HFFc6 (cell line): ENCODE measurements at regions not wholly inside any gene's neighbourhood (a gene's known extent, or its start where the extent isn't known, plus 50 kb on each side); places are given as distances from the start of the nearest gene placed in this dataset.

Source experiments
- DNase-seq: peaks from one replicate; pipeline ENCODE4 v3.0.0-alpha.2; 2018
- H3K27ac Mint-ChIP-seq: 2 replicates; pipeline ENCODE4 v1.8.0; 2020; ENCODE audit warnings: mild to moderate bottlenecking, mixed read lengths
- H3K27me3 Mint-ChIP-seq: 2 replicates; pipeline ENCODE4 v1.8.0; 2021; ENCODE audit warnings: mild to moderate bottlenecking, moderate library complexity, mixed read lengths; ENCODE audit not compliant: insufficient read depth
- H3K36me3 Mint-ChIP-seq: 2 replicates; pipeline ENCODE4 v1.8.0; 2021; ENCODE audit warnings: low read depth, mixed read lengths
- H3K4me1 Mint-ChIP-seq: 2 replicates; pipeline ENCODE4 v1.8.0; 2020; ENCODE audit warnings: low read depth, mixed read lengths
- H3K4me3 Mint-ChIP-seq: 2 replicates; pipeline ENCODE4 v1.8.0; 2020; ENCODE audit warnings: mild to moderate bottlenecking, moderate library complexity, mixed read lengths
- H3K9me3 Mint-ChIP-seq: 2 replicates; pipeline ENCODE4 v1.8.0; 2020; ENCODE audit warnings: mild to moderate bottlenecking, mixed read lengths
- TF ChIP-seq, protein P1 (sequence below): fragments of 200-600 bp; sonication (generic); IDR thresholded peaks from 2 replicates; pipeline ENCODE4 v1.5.0; 2021; ENCODE audit warnings: antibody characterized with exemption, mild to moderate bottlenecking

DNA sequence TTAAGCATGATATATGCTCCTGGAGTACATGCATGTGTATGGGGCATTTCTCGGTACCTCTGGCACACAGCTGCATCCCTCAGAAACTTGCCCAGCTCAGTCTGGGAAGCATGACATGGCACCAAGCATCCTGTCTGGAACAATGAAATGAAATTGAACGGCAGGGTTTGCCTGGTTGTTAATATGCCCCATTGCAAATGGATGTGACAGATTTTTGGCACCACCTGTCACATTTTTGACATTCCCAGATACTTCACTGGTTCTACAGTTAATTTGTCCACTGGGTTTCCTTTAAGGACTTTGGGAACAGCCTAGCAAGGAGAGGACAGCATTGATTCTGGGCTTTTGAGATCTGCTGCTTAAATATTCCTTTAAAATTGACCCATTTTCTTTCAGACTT, 305.8 kb downstream of the TSN start:
- Mint-ChIP-seq H3K4me3 (no peak overlapping the region), H3K4me1 (peaks cover 26% of the 10 kb centered on the region), H3K27me3 (peaks cover 3% of the 10 kb centered on the region; the same call in 1 of the 2 replicates), H3K9me3 (no peaks in the 10 kb centered on the region), H3K36me3 (no peaks in the 10 kb centered on the region), H3K27ac (no peak overlapping the region)
- DNase-seq: no peak
- TF ChIP-seq, protein P1, sequence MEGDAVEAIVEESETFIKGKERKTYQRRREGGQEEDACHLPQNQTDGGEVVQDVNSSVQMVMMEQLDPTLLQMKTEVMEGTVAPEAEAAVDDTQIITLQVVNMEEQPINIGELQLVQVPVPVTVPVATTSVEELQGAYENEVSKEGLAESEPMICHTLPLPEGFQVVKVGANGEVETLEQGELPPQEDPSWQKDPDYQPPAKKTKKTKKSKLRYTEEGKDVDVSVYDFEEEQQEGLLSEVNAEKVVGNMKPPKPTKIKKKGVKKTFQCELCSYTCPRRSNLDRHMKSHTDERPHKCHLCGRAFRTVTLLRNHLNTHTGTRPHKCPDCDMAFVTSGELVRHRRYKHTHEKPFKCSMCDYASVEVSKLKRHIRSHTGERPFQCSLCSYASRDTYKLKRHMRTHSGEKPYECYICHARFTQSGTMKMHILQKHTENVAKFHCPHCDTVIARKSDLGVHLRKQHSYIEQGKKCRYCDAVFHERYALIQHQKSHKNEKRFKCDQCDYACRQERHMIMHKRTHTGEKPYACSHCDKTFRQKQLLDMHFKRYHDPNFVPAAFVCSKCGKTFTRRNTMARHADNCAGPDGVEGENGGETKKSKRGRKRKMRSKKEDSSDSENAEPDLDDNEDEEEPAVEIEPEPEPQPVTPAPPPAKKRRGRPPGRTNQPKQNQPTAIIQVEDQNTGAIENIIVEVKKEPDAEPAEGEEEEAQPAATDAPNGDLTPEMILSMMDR: no peak

DNA sequence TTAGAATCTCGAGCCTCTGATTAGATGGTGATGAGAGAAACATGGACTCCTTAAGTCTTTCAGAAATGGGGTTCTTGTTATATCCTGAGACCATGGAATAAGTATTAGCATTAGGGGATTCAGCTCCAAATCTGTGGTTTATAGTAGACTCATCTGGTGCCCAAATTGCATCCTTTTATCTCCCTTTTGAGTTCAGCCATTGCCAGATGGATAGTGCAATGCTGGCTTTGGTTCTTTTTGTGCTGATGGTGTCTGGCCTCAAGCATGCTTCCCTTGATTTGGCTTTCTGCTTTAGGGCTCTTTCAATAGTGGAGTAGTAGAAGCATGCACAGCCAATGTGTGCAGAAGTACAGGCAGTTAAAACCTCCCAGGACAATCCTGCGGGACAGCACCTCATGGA, 306.4 kb downstream of the TSN start:
- no peaks in the 10 kb centered on the region for H3K9me3 Mint-ChIP-seq
- H3K27me3 Mint-ChIP-seq: peaks cover 5% of the 10 kb centered on the region; the same call in 1 of the 2 replicates
- no peaks in the 10 kb centered on the region for H3K36me3 Mint-ChIP-seq
- no peak overlapping the region for H3K27ac Mint-ChIP-seq
- TF ChIP-seq, protein P1: no peak
- peaks cover 26% of the 10 kb centered on the region for H3K4me1 Mint-ChIP-seq
- no peak for DNase-seq
- H3K4me3 Mint-ChIP-seq: no peak overlapping the region

DNA sequence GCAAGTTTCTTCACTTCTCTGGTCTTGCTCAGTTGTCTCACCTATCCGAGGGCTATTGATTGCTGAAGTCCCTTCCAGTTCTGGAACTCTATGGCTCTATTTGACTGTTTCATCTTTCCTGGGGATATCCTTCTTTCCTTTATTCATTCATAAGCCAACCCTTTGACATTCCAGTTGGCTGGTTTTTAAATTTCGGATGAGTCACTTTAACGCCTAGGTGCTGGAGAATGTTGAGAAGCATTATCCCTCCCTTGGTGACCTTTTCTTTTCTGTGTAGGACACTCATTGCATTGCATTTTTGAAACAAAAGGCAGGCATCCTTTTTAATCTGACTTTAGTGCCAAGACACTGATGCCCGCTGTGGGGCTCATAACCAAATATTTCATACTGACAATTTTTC, 307.1 kb downstream of the TSN start:
- Mint-ChIP-seq H3K27ac (no peak overlapping the region), H3K4me1 (peaks cover 26% of the 10 kb centered on the region), H3K4me3 (no peak overlapping the region), H3K27me3 (peaks cover 5% of the 10 kb centered on the region; the same call in 1 of the 2 replicates), H3K36me3 (no peaks in the 10 kb centered on the region), H3K9me3 (no peaks in the 10 kb centered on the region)
- DNase-seq: no peak
- TF ChIP-seq, protein P1: no peak

DNA sequence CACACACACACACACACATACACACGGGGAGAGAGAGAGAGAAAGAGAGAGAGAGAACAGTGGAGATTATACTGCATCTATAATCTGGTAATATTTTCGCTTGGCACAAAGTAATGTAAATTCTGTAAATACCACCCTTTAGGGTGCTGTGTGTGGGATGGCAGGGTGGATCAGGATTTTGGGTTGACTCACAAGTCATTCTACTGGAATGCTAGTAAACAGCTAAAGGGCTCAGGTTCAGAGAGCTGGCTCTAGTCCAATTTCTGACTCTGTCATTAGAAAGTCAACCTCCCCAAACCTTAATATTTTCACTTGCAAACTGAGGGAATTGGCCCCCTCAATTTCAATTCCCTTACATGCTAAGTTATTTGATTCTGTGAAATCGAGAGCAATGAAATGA, 308.3 kb downstream of the TSN start:
- TF ChIP-seq, protein P1: no peak
- Mint-ChIP-seq H3K27ac (no peak overlapping the region; the same call in 1 of the 2 replicates), H3K4me1 (peaks cover 26% of the 10 kb centered on the region), H3K27me3 (peaks cover 2% of the 10 kb centered on the region; the same call in 1 of the 2 replicates), H3K4me3 (no peak overlapping the region), H3K9me3 (no peaks in the 10 kb centered on the region), H3K36me3 (no peaks in the 10 kb centered on the region)
- DNase-seq: peak; percentile 29

DNA sequence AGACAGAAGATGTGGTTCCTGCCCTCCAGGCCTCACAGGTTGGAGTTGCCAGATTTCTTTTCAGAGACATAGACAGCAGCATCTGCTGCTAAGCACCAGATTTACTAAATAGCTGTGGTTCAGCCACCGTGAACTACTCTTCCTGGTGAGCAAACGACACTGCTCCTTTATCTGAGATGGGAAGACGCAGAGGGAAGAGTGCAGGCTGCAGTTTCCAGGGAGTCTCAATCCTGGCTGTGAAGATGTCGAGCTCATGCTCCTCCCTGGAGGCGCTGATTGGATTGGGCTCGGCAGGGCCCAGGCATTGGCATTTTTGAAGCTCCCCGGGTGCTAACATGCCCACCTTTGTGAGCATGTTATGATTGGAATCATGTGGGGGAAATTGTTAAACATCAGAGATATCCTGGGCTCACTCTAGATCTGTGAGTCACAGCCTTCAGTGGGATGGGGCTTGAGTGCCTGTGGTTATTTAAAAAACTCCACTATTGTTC, 314.8 kb downstream of the TSN start:
- Mint-ChIP-seq H3K36me3 (no peaks in the 10 kb centered on the region), H3K27ac (peak overlapping the region; percentile 62), H3K27me3 (peaks cover 10% of the 10 kb centered on the region; the same call in 1 of the 2 replicates), H3K4me1 (peaks cover 28% of the 10 kb centered on the region), H3K4me3 (peak overlapping the region; percentile 10; the same call in 1 of the 2 replicates), H3K9me3 (no peaks in the 10 kb centered on the region)
- peak; percentile 32 for DNase-seq
- TF ChIP-seq, protein P1: no peak
